GM12878 (cell line): ENCODE measurements at regions not wholly inside any gene's neighbourhood (a gene's known extent, or its start where the extent isn't known, plus 50 kb on each side); places are given as distances from the start of the nearest gene placed in this dataset.

Source experiments
- ATAC-seq: fragments of 200-7000 bp; cut with Tn5 transposase; 3 replicates; pipeline ENCODE4 v1.9.1; 2020; ENCODE audit warnings: mild to moderate bottlenecking, moderate library complexity
- BruUV-seq: library from RNA; stranded (reverse); fragments of 400-500 nt; replicated peaks from 2 replicates; lab custom pipeline; 2021; lab: Mats Ljungman, UMichigan
- CTCF ChIA-PET: fragments of 300-600 bp; sonication (Branson Sonifier 250); formaldehyde crosslinking; extraction: SDS; loops from one replicate; lab custom pipeline; 2021; ENCODE audit warnings: inconsistent platforms; lab: Yijun Ruan, JAX
- POLR2A ChIA-PET: fragments of 350-600 bp; formaldehyde crosslinking; extraction: SDS; loops from one replicate; lab custom pipeline; 2021; ENCODE audit warnings: inconsistent platforms; lab: Charles Lee
- RAD21 ChIA-PET: fragments of 300-600 bp; sonication (Branson Sonifier 250); formaldehyde crosslinking; loops from one replicate; lab custom pipeline; 2023; ENCODE audit warnings: antibody characterized with exemption; ENCODE audit not compliant: unreplicated experiment; lab: Charles Lee
- SMC1A ChIA-PET: fragments of 300-600 bp; sonication (Branson Sonifier 250); formaldehyde crosslinking; loops from one replicate; lab custom pipeline; 2023; ENCODE audit not compliant: unreplicated experiment, uncharacterized antibody; lab: Charles Lee
- DNase-seq: peaks from one replicate; pipeline ENCODE4 v3.0.0-alpha.2; 2011; ENCODE audit warnings: low read depth, low spot score
- FAIRE-seq: peaks from 3 replicates; lab custom pipeline; 2011; peaks lifted over from hg19 to GRCh38; lab: Jason Lieb, UNC
- H2AFZ ChIP-seq: 2 replicates; pipeline ENCODE4 v1.6.0; 2011; ENCODE audit warnings: low read depth, low read length, control low read depth; ENCODE audit not compliant: control insufficient read depth
- H3K27ac ChIP-seq: 2 replicates; pipeline ENCODE4 v1.5.1; 2011; ENCODE audit warnings: control low read depth; ENCODE audit not compliant: control insufficient read depth, insufficient read depth
- H3K27me3 ChIP-seq, 2 experiments: replicated peaks in 1 of 2; 2 replicates each; pipeline versions ENCODE4 v1.6.0 to v1.6.1; 2011; ENCODE audit warnings: low read length in 1 of 2; ENCODE audit not compliant: control insufficient read depth in 2 of 2, insufficient read depth in 2 of 2
- H3K36me3 ChIP-seq, 2 experiments: 2 replicates each; pipeline ENCODE4 v1.5.1; 2011; ENCODE audit warnings: low read length in 1 of 2; ENCODE audit not compliant: control insufficient read depth in 2 of 2, insufficient read depth in 2 of 2
- H3K4me1 ChIP-seq: 2 replicates; pipeline ENCODE4 v1.6.1; 2011; ENCODE audit warnings: mild to moderate bottlenecking, low read length, moderate library complexity, mixed read lengths; ENCODE audit not compliant: control insufficient read depth, insufficient read depth
- H3K4me2 ChIP-seq: 2 replicates; pipeline ENCODE4 v1.6.0; 2011; ENCODE audit warnings: control low read depth; ENCODE audit not compliant: control insufficient read depth, insufficient read depth
- H3K4me3 ChIP-seq: fragments of 200-600 bp; sonication (generic); 2 replicates; pipeline ENCODE4 v1.5.1; 2016
- H3K79me2 ChIP-seq: 2 replicates; pipeline ENCODE4 v1.6.0; 2011; ENCODE audit warnings: low read length; ENCODE audit not compliant: control insufficient read depth, insufficient read depth
- H3K9ac ChIP-seq: 2 replicates; pipeline ENCODE4 v1.8.0; 2011; ENCODE audit warnings: low read length, control low read depth, mixed read lengths; ENCODE audit not compliant: control insufficient read depth, insufficient read depth
- H3K9me3 ChIP-seq: replicated peaks from 3 replicates; pipeline ENCODE4 v1.5.1; 2011; ENCODE audit warnings: mild to moderate bottlenecking, low read length; ENCODE audit not compliant: control insufficient read depth, insufficient read depth
- H4K20me1 ChIP-seq: 2 replicates; pipeline ENCODE4 v1.6.0; 2011; ENCODE audit not compliant: control insufficient read depth, insufficient read depth
- BRCA1 ChIP-seq: IDR thresholded peaks from 2 replicates; pipeline ENCODE4 v1.6.1; 2011; ENCODE audit warnings: low read depth, low read length, improper control_type of control experiment
- CBX5 ChIP-seq: sonication (generic); IDR thresholded peaks from 2 replicates; pipeline ENCODE4 v1.6.1; 2016; ENCODE audit warnings: low read depth, moderate library complexity, mild to moderate bottlenecking, inconsistent platforms
- CHD2 ChIP-seq: IDR thresholded peaks from 2 replicates; pipeline ENCODE4 v1.6.1; 2011; ENCODE audit warnings: low read depth, low read length, improper control_type of control experiment, borderline replicate concordance
- GABPA ChIP-seq: IDR thresholded peaks from 2 replicates; pipeline ENCODE4 v1.6.1; 2014; ENCODE audit warnings: antibody characterized with exemption, low read depth, mild to moderate bottlenecking, inconsistent platforms
- IRF3 ChIP-seq: fragments of 450-650 bp; IDR thresholded peaks from 2 replicates; pipeline ENCODE4 v1.6.1; 2014; ENCODE audit warnings: mild to moderate bottlenecking
- IRF4 ChIP-seq: IDR thresholded peaks from 2 replicates; pipeline ENCODE4 v1.6.1; 2011; ENCODE audit warnings: low read depth, low read length
- NR2C2 ChIP-seq: IDR thresholded peaks from 2 replicates; pipeline ENCODE4 v1.6.1; 2011; ENCODE audit warnings: borderline replicate concordance, low read depth; ENCODE audit not compliant: control insufficient read depth, insufficient read length
- SREBF2 ChIP-seq: IDR thresholded peaks from 2 replicates; pipeline ENCODE4 v1.6.1; 2012; ENCODE audit warnings: mild to moderate bottlenecking, low read length
- YY1 ChIP-seq: IDR thresholded peaks from 2 replicates; pipeline ENCODE4 v1.6.1; 2011; ENCODE audit warnings: low read depth, mild to moderate bottlenecking, low read length
- ZNF687 ChIP-seq: fragments of 450-650 bp; IDR thresholded peaks from 2 replicates; pipeline ENCODE4 v1.6.1; 2017; ENCODE audit warnings: mild to moderate bottlenecking, moderate library complexity
- WGBS: methylation state at CpG from one replicate; pipeline ENCODE4 v1.1.6; 2016; ENCODE audit warnings: low lambda C conversion rate; ENCODE audit not compliant: insufficient replicate concordance, insufficient coverage; ENCODE audit errors: missing lambda C conversion rate; 5-methylcytosine and 5-hydroxymethylcytosine counted together
- in situ Hi-C: fragments of 300-500 bp; cut with MboI; formaldehyde crosslinking; loops from 9 replicates; pipeline ENCODE4 v1.14.3; 2018; ENCODE audit warnings: mixed read lengths
- intact Hi-C: fragments of 100-400 bp; cut with micrococcal nuclease; formaldehyde crosslinking; loops from one replicate; pipeline ENCODE4 v1.14.2; 2022; ENCODE audit not compliant: unreplicated experiment

GRCh38 chr5:29148073-29148472 is 2045.4 kb upstream of the CDH6 start (continued):
- TF ChIP-seq GABPA: no peak
- no peak for TF ChIP-seq CBX5
- no peak for TF ChIP-seq ZNF687
- TF ChIP-seq SREBF2: no peak
- no peak for TF ChIP-seq IRF3
- no peak for TF ChIP-seq IRF4
- no peak for TF ChIP-seq CHD2

DNA sequence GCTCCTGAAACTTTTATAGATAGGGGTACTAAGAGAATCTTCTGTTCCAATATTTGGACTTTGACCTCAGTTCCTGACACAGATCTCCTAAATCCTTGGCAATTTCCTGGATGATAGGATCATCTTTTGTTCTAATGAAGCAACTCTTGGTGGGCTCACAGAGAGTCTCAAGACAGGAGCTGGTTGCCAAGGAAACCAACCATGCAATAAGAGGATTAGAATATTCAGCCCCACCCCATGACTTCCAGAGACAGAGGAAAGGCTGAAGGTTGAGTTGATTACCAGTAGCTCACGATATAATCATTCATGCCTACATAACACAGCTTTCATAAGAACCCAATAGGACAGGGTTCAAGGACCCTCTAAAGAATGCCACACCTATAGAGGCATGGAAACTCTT is 2050.2 kb upstream of the CDH6 start:
- in situ Hi-C loops (no loop called here), intact Hi-C loops (no loop called here)
- H4K20me1 ChIP-seq: no peaks in the 10 kb centered on the region
- ChIA-PET CTCF (no interaction called here), POLR2A (no interaction called here), RAD21 (no interaction called here), SMC1A (no interaction called here)
- WGBS: 0% methylated on average over 1 of the region's 1 CpG
- no peak overlapping the region for H3K4me2 ChIP-seq
- H3K4me3 ChIP-seq: no peak overlapping the region
- no peaks in the 10 kb centered on the region for H3K9me3 ChIP-seq
- DNase-seq (no peak), ATAC-seq (no peak), FAIRE-seq (no peak)
- no peaks in the 10 kb centered on the region for H3K79me2 ChIP-seq
- H3K36me3 ChIP-seq: no peaks in the 10 kb centered on the region
- no TSS peak for BruUV-seq
- no peaks in the 10 kb centered on the region for H3K27me3 ChIP-seq
- H3K4me1 ChIP-seq: no peaks in the 10 kb centered on the region
- H3K9ac ChIP-seq: no peak overlapping the region
- H3K27ac ChIP-seq: no peak overlapping the region
- TF ChIP-seq YY1 (no peak), NR2C2 (no peak), BRCA1 (no peak)
- no peak overlapping the region for H2AFZ ChIP-seq
